IMR-90 (cell line): ENCODE measurements at regions not wholly inside any gene's neighbourhood (a gene's known extent, or its start where the extent isn't known, plus 50 kb on each side); places are given as distances from the start of the nearest gene placed in this dataset.

Experiments used
- ATAC-seq: fragments of 200-7000 bp; cut with Tn5 transposase; 2 replicates; pipeline ENCODE4 v1.9.1; 2020; ENCODE audit warnings: low read depth, mild to moderate bottlenecking, moderate library complexity
- BruUV-seq: library from RNA; stranded (reverse); fragments of 400-500 nt; replicated peaks from 2 replicates; lab custom pipeline; 2021; lab: Mats Ljungman, UMichigan
- CTCF ChIA-PET: fragments of 300-600 bp; formaldehyde crosslinking; extraction: SDS; loops from one replicate; lab custom pipeline; 2021; ENCODE audit warnings: antibody characterized with exemption; lab: Yijun Ruan, JAX
- POLR2A ChIA-PET: fragments of 300-600 bp; sonication (Branson Sonifier 250); formaldehyde crosslinking; loops from one replicate; lab custom pipeline; 2022; ENCODE audit warnings: antibody characterized with exemption; ENCODE audit not compliant: unreplicated experiment; lab: Charles Lee
- DNase-seq: peaks from one replicate; pipeline ENCODE4 v3.0.0; 2013
- H2AFZ ChIP-seq: replicated peaks from 2 replicates; pipeline ENCODE3; 2013; ENCODE audit warnings: low read length, mild to moderate bottlenecking; ENCODE audit not compliant: poor library complexity
- H2AK5ac ChIP-seq: 2 replicates; pipeline ENCODE4 v1.6.1; 2013; ENCODE audit warnings: low read depth, low read length, inconsistent platforms
- H2AK9ac ChIP-seq: replicated peaks from 2 replicates; pipeline ENCODE3; 2013; ENCODE audit warnings: mild to moderate bottlenecking, low read depth, low read length, moderate library complexity; ENCODE audit not compliant: poor library complexity
- H2BK120ac ChIP-seq: 2 replicates; pipeline ENCODE4 v1.6.1; 2013; ENCODE audit warnings: low read depth, low read length, inconsistent platforms
- H2BK15ac ChIP-seq: 3 replicates; pipeline ENCODE4 v1.6.1; 2013; ENCODE audit warnings: low read depth, low read length, inconsistent platforms
- H2BK20ac ChIP-seq: 2 replicates; pipeline ENCODE4 v1.6.1; 2013; ENCODE audit warnings: low read depth, mild to moderate bottlenecking, inconsistent platforms, low read length, moderate library complexity
- H2BK5ac ChIP-seq: 2 replicates; pipeline ENCODE4 v1.6.1; 2013; ENCODE audit warnings: mild to moderate bottlenecking, low read depth, low read length, inconsistent platforms; ENCODE audit not compliant: poor library complexity, severe bottlenecking
- H3K14ac ChIP-seq: replicated peaks from 2 replicates; pipeline ENCODE4 v1.6.1; 2013; ENCODE audit warnings: low read depth, low read length, inconsistent platforms
- H3K18ac ChIP-seq: 2 replicates; pipeline ENCODE4 v1.6.1; 2013; ENCODE audit warnings: low read depth, low read length, control low read depth
- H3K23ac ChIP-seq: 2 replicates; pipeline ENCODE4 v1.6.1; 2013; ENCODE audit warnings: low read depth, low read length, inconsistent platforms
- H3K27ac ChIP-seq: 2 replicates; pipeline ENCODE4 v1.5.1; 2013; ENCODE audit warnings: mild to moderate bottlenecking, control low read depth, low read length; ENCODE audit not compliant: insufficient read depth
- H3K27me3 ChIP-seq: 2 replicates; pipeline ENCODE4 v1.6.1; 2013; ENCODE audit warnings: low read length; ENCODE audit not compliant: control insufficient read depth, insufficient read depth
- H3K36me3 ChIP-seq: 2 replicates; pipeline ENCODE4 v1.6.1; 2013; ENCODE audit warnings: low read length, mixed read lengths; ENCODE audit not compliant: control insufficient read depth, insufficient read depth
- H3K4ac ChIP-seq: 2 replicates; pipeline ENCODE4 v1.6.1; 2013; ENCODE audit warnings: low read depth, low read length, inconsistent platforms
- H3K4me1 ChIP-seq: 2 replicates; pipeline ENCODE4 v1.6.1; 2013; ENCODE audit warnings: low read length, mixed read lengths; ENCODE audit not compliant: control insufficient read depth, insufficient read depth
- H3K4me2 ChIP-seq: 2 replicates; pipeline ENCODE4 v1.6.1; 2013; ENCODE audit warnings: low read depth, mild to moderate bottlenecking, control low read depth, low read length, moderate library complexity
- H3K4me3 ChIP-seq: 2 replicates; pipeline ENCODE4 v1.5.1; 2013; ENCODE audit warnings: low read depth, mild to moderate bottlenecking, control low read depth, low read length, moderate library complexity; ENCODE audit not compliant: insufficient read depth
- H3K56ac ChIP-seq: 2 replicates; pipeline ENCODE4 v1.6.1; 2013; ENCODE audit warnings: low read length, inconsistent platforms; ENCODE audit not compliant: insufficient read depth; ENCODE audit errors: extremely low read depth
- H3K79me1 ChIP-seq, 2 experiments: 2 replicates each; pipeline ENCODE4 v1.6.1; 2013; ENCODE audit warnings: low read length in 2 of 2, inconsistent platforms in 1 of 2, low read depth in 1 of 2
- H3K9ac ChIP-seq: 2 replicates; pipeline ENCODE4 v1.6.1; 2013; ENCODE audit warnings: low read depth, low read length, control low read depth
- H3K9me1 ChIP-seq: 2 replicates; pipeline ENCODE4 v1.6.1; 2013; ENCODE audit warnings: low read length, inconsistent platforms; ENCODE audit not compliant: insufficient read depth
- H3K9me3 ChIP-seq: 2 replicates; pipeline ENCODE4 v1.6.1; 2013; ENCODE audit warnings: low read length; ENCODE audit not compliant: control insufficient read depth, insufficient read depth
- H4K20me1 ChIP-seq: 2 replicates; pipeline ENCODE4 v1.6.1; 2013; ENCODE audit warnings: low read length, inconsistent platforms; ENCODE audit not compliant: insufficient read depth
- H4K5ac ChIP-seq: 2 replicates; pipeline ENCODE4 v1.6.1; 2013; ENCODE audit warnings: mild to moderate bottlenecking, low read depth, low read length, control low read depth
- H4K8ac ChIP-seq, 2 experiments: 2 replicates each; pipeline ENCODE4 v1.6.1; 2013; ENCODE audit warnings: low read depth in 2 of 2, low read length in 2 of 2, control low read depth in 1 of 2, inconsistent platforms in 1 of 2
- H4K91ac ChIP-seq: 2 replicates; pipeline ENCODE4 v1.6.1; 2013; ENCODE audit warnings: low read depth, low read length, inconsistent platforms; ENCODE audit not compliant: insufficient read depth
- BHLHE40 ChIP-seq: fragments of 150-350 bp; IDR thresholded peaks from 2 replicates; pipeline ENCODE4 v1.6.1; 2016; ENCODE audit warnings: mild to moderate bottlenecking, low read depth, low read length
- CEBPB ChIP-seq: IDR thresholded peaks from 2 replicates; pipeline ENCODE4 v1.6.1; 2012; ENCODE audit warnings: low read depth, low read length, improper control_type of control experiment
- CHD1 ChIP-seq: IDR thresholded peaks from 2 replicates; pipeline ENCODE4 v1.6.1; 2012; ENCODE audit warnings: low read depth, low read length, improper control_type of control experiment
- CTCF ChIP-seq: conservative IDR thresholded peaks from 2 replicates; pipeline ENCODE4 v1.5.1; 2012; ENCODE audit warnings: mild to moderate bottlenecking, low read depth, low read length, improper control_type of control experiment
- FOS ChIP-seq: fragments of 150-350 bp; IDR thresholded peaks from 2 replicates; pipeline ENCODE4 v1.6.1; 2016; ENCODE audit warnings: low read depth, low read length
- MAFK ChIP-seq: IDR thresholded peaks from 2 replicates; pipeline ENCODE4 v1.6.1; 2012; ENCODE audit warnings: low read depth, low read length, improper control_type of control experiment
- MAZ ChIP-seq: IDR thresholded peaks from 2 replicates; pipeline ENCODE4 v1.6.1; 2012; ENCODE audit warnings: low read depth, mild to moderate bottlenecking, low read length, improper control_type of control experiment, moderate library complexity, borderline replicate concordance
- MXI1 ChIP-seq: IDR thresholded peaks from 2 replicates; pipeline ENCODE4 v1.6.1; 2012; ENCODE audit warnings: low read depth, mild to moderate bottlenecking, low read length, moderate library complexity, borderline replicate concordance
- NFE2L2 ChIP-seq: fragments of 150-350 bp; IDR thresholded peaks from 2 replicates; pipeline ENCODE4 v1.6.1; 2016; ENCODE audit warnings: low read depth, mild to moderate bottlenecking, low read length
- POLR2A ChIP-seq: IDR thresholded peaks from 2 replicates; pipeline ENCODE4 v1.6.1; 2012; ENCODE audit warnings: mild to moderate bottlenecking, low read depth, low read length
- RAD21 ChIP-seq: IDR thresholded peaks from 2 replicates; pipeline ENCODE4 v1.6.1; 2012; ENCODE audit warnings: low read length, improper control_type of control experiment
- RCOR1 ChIP-seq: IDR thresholded peaks from 2 replicates; pipeline ENCODE4 v1.6.1; 2012; ENCODE audit warnings: mild to moderate bottlenecking, low read length, improper control_type of control experiment; ENCODE audit not compliant: insufficient replicate concordance
- RFX5 ChIP-seq: IDR thresholded peaks from 2 replicates; pipeline ENCODE4 v1.8.0; 2012; ENCODE audit warnings: low read depth, mild to moderate bottlenecking, low read length, moderate library complexity
- SMC3 ChIP-seq: fragments of 150-350 bp; IDR thresholded peaks from 2 replicates; pipeline ENCODE4 v1.6.1; 2016; ENCODE audit warnings: low read depth, mild to moderate bottlenecking, antibody characterized with exemption, low read length, moderate library complexity
- WGBS, 2 experiments: methylation state at CpG; one replicate each; pipeline versions ENCODE4 v1.1.5 to v1.1.7; 2013; ENCODE audit warnings: missing lambda C conversion rate in 2 of 2; ENCODE audit not compliant: insufficient read length in 1 of 2; ENCODE audit errors: extremely low coverage in 2 of 2; 5-methylcytosine and 5-hydroxymethylcytosine counted together
- dilution Hi-C: fragments of 300-500 bp; cut with HindIII; formaldehyde crosslinking; loops from one replicate; pipeline ENCODE4 v1.14.3; 2018; ENCODE audit warnings: low sequenced_read_pairs; ENCODE audit not compliant: unreplicated experiment
- in situ Hi-C: fragments of 300-500 bp; cut with MboI; formaldehyde crosslinking; loops from 3 replicates; pipeline ENCODE4 v1.14.3; 2019; ENCODE audit warnings: low sequenced_read_pairs, inconsistent platforms, mixed read lengths
- intact Hi-C: fragments of 100-400 bp; cut with micrococcal nuclease; formaldehyde crosslinking; loops from 2 replicates; pipeline ENCODE4 v1.10.0; 2022
- TF ChIP-seq, protein P1 (sequence below): fragments of 150-350 bp; IDR thresholded peaks from 2 replicates; pipeline ENCODE4 v1.6.1; 2016; ENCODE audit warnings: low read depth, mild to moderate bottlenecking, low read length, moderate library complexity, borderline replicate concordance
- TF ChIP-seq, protein P2 (sequence below): fragments of 150-350 bp; IDR thresholded peaks from 2 replicates; pipeline ENCODE4 v1.6.1; 2017; ENCODE audit warnings: mild to moderate bottlenecking, antibody characterized with exemption, low read length, low read depth

- no peak overlapping the region for H4K8ac ChIP-seq
- no peaks in the 10 kb centered on the region for H4K20me1 ChIP-seq
- ATAC-seq (no peak), DNase-seq (no peak)
- no peak overlapping the region for H2AK5ac ChIP-seq
- peaks cover 8% of the 10 kb centered on the region; the same call in 1 of the 2 replicates for H3K9me3 ChIP-seq
- no peak overlapping the region for H4K5ac ChIP-seq
- ChIA-PET POLR2A (no interaction called here), CTCF (no interaction called here)
- no TSS peak for BruUV-seq
- no peaks in the 10 kb centered on the region for H3K4me1 ChIP-seq
- no peak overlapping the region for H3K14ac ChIP-seq
- dilution Hi-C loops: no loop called here
- no peak overlapping the region for H2BK20ac ChIP-seq
- no peak overlapping the region for H3K4me2 ChIP-seq
- H3K4ac ChIP-seq: no peak overlapping the region
- TF ChIP-seq CHD1: no peak
- no peak for TF ChIP-seq POLR2A
- no peak for TF ChIP-seq MAZ
- TF ChIP-seq FOS: no peak
- no peak for TF ChIP-seq CEBPB
- TF ChIP-seq, protein P1, sequence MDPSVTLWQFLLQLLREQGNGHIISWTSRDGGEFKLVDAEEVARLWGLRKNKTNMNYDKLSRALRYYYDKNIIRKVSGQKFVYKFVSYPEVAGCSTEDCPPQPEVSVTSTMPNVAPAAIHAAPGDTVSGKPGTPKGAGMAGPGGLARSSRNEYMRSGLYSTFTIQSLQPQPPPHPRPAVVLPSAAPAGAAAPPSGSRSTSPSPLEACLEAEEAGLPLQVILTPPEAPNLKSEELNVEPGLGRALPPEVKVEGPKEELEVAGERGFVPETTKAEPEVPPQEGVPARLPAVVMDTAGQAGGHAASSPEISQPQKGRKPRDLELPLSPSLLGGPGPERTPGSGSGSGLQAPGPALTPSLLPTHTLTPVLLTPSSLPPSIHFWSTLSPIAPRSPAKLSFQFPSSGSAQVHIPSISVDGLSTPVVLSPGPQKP: no peak
- TF ChIP-seq SMC3: no peak
- TF ChIP-seq MXI1: no peak
- no peak for TF ChIP-seq BHLHE40
- TF ChIP-seq, protein P2, sequence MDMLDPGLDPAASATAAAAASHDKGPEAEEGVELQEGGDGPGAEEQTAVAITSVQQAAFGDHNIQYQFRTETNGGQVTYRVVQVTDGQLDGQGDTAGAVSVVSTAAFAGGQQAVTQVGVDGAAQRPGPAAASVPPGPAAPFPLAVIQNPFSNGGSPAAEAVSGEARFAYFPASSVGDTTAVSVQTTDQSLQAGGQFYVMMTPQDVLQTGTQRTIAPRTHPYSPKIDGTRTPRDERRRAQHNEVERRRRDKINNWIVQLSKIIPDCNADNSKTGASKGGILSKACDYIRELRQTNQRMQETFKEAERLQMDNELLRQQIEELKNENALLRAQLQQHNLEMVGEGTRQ: no peak
- TF ChIP-seq RAD21: no peak
- no peak for TF ChIP-seq MAFK
- no peak for TF ChIP-seq CTCF
- TF ChIP-seq NFE2L2: no peak
- TF ChIP-seq RFX5: no peak
- TF ChIP-seq RCOR1: no peak
- no peak overlapping the region for H2BK15ac ChIP-seq
- H3K9me1 ChIP-seq: no peaks in the 10 kb centered on the region
- H3K27ac ChIP-seq: no peak overlapping the region
- no peak overlapping the region for H2BK120ac ChIP-seq
- H2BK5ac ChIP-seq: no peak overlapping the region
- H3K79me1 ChIP-seq: no peaks in the 10 kb centered on the region
- no peak overlapping the region for H3K23ac ChIP-seq
- no peak overlapping the region for H3K56ac ChIP-seq
- no CpG with 5 or more reads among the region's 2 CpGs for WGBS, 2 experiments
- no peak overlapping the region for H3K9ac ChIP-seq
- H3K27me3 ChIP-seq: no peaks in the 10 kb centered on the region
- in situ Hi-C loops: no loop called here
- no peak overlapping the region for H2AK9ac ChIP-seq
- H3K4me3 ChIP-seq: no peak overlapping the region
- H4K91ac ChIP-seq: no peak overlapping the region
- no peak overlapping the region for H2AFZ ChIP-seq
- no peak overlapping the region for H3K18ac ChIP-seq
- no peaks in the 10 kb centered on the region for H3K36me3 ChIP-seq
- intact Hi-C loops: no loop called here
Measured at GRCh38 chr6:88483424-88483823, 317.3 kb upstream of the CNR1 start.
